ENCODE measurements at regions not wholly inside any gene's neighbourhood (a gene's known extent, or its start where the extent isn't known, plus 50 kb on each side); places are given as distances from the start of the nearest gene placed in this dataset.

- TF ChIP-seq CTCF (conservative IDR thresholded peaks at IDR 0.05 in 1 of 2, IDR thresholded peaks at IDR 0.05 in 1 of 2; ENCODE audit: low read depth in 1 of 2, low read length in 2 of 2) (no peak), EZH2 (IDR thresholded peaks at IDR 0.05; ENCODE audit: low read length, missing control alignments) (no peak)
Observed at GRCh38 chr3:8824238-8824637, 54.8 kb upstream of the OXTR start.

Data from fibroblast of lung (primary cell).